Daoy (cell line): ENCODE measurements at regions not wholly inside any gene's neighbourhood (a gene's known extent, or its start where the extent isn't known, plus 50 kb on each side); places are given as distances from the start of the nearest gene placed in this dataset.
"Not testable (repeated sequence)": the region's sequence is repeated elsewhere in the genome, so short reads cannot be mapped to it uniquely, and the experiment has no call there.

Source experiments
- DNase-seq: peaks from one replicate; pipeline ENCODE4 v3.0.0-alpha.2; 2015; ENCODE audit warnings: low read depth

DNA sequence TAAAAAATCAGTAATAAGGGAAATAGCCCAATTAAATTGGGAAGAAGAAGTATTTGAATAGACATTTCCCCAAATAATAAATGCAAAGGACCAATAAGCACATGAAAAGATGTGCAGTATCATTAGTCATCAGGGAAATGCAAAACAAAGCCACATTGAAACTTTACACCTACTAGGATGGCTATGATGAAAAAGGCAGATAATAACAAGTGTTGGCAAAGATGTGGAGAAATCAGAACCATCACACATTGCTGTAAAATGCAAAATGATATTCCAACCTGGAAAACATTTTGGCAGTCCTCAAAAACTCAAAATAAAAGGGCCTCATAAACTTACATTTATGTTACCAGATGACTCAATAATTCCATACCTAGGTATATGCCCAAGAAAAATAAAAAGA lies 131.1 kb upstream of the G2E3 start:
- no peak for DNase-seq

DNA sequence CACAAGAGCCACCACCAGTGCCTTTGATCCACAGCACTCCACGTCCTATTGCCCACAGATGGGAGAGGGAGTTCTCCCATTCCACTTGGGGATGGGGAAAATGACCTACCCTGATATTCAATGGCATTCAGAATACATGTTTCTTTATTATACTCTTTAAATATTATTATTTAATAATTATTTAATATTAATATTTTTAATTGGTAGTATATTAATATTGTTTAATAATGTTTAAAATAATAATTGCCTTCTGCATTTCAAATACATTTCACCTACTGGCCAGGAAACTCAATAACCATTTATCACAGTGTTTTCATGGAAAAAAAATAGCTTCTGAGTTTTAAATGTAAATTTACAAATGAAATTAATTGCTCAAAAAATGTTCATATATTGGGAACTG lies 127.4 kb upstream of the G2E3 start:
- DNase-seq = no peak

DNA sequence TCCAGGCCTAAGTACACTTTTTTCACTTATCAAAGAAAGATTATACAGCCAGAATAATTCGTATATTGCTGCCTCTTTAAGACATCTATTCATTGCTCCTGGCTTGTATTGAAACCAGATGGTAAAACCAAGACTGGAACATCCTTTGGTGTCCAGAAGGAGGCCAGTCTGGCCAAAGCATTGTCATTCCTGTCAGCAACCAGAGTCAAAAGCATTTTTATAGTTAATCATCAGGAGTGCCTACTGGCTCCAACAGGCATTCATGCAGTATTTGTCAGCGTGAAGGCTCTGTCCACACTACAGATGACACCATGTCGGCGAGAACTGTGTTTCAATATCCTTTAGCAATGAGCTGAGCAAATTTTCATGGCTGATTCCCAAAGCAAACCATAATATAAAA lies 118.0 kb upstream of the G2E3 start:
- DNase-seq = no peak

DNA sequence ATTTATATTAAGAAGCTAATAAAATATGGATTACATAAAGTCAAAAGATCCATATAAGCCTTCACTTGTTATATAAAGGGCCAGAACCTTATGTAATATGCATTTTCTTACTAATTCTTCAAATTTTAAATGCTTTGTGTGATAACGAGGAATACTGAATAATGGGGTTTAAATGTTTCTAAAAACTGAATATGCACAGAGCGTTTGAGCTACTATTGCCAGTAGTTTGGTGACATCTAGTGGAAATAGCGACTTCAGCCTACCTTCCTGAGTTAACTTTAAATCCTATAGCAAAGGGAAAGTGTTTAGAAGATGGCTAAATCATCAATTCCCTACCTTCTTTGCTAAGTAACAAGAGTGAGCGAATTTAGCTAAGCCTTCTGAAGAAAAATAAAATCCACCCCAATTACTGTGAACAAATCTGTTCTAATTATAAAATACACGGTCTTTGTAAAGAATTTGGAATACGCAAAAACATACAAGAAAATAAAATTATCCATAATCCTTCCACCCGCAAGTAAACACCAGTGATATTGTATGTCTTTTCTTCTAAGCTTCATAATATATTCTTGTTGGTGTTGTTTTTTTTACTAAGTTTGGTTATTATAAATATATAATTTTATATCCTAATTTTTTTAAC lies 115.5 kb upstream of the G2E3 start:
- DNase-seq = peak; percentile 41

DNA sequence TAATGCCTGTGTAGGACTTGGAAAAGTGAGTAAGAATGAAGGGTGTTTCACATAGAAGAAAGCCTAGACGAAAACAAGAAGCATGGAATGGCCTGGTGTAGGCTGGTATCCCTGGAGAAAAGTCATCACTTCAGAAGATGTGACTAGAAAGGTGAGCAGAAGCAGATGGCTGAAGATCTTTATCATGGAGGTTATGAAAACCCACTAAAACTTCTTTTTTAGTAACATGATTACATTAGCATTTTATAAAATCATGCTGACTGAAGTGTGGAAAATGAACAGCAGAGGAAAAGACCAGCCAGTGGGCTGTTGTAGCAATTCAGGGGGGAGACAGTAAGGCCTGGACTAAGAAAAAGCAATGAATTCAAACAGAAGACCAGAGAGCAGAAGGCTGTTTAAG lies 114.5 kb upstream of the G2E3 start:
- no peak for DNase-seq

DNA sequence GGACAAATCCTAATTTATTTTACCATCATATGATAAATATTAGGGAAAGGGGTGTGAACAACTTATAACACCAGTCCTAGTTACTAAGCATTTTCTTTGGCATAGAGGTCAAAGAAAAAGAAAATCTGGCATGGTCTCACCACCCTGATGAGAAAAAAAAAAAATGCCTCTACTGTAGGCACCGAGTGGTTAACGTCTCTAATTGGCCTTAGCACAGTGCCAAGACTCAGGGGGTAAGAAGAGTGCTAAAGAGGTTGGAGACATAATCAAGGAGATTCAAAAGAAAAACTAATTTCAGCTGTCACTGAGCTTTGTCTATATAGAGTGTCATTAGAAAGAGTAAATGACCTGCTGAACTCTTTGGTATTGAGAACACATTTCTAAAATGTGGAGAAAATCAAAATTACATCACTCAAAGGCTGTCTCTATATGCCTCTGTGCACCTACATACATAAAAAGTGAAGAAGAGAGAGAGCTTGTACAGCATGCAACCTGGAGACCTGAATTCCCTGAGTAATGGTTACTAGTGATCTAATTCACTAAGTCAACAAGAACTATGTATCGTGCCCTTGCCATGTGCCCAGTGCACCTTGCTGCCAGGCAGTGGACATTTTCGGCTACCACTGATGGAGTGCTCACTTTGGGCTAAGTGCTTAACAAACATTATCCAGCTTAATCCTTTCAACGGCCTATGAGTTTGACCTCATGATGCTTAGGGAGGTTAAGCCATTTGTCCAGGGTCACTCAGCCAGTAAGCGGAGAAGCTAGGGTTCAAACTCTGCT lies 113.8 kb upstream of the G2E3 start:
- DNase-seq = no peak

DNA sequence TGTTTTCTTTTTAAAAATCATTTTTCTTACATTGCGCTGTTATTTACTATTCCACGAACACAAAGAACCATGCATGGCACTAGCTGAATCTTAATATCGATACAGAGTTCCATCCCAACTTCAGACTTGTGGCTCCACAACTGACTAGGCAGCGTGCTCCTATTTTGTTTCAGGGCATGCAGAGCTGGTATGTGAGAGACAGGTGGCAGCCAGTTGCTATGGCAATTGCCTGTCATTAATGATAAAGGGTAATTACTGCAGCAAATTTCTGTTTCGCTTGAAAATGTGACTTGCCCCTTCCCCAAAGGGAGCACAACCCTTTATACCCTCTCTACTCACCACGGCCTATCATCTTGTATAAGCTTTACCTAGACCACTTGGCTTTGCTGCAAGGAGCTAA lies 113.1 kb upstream of the G2E3 start:
- DNase-seq = no peak

DNA sequence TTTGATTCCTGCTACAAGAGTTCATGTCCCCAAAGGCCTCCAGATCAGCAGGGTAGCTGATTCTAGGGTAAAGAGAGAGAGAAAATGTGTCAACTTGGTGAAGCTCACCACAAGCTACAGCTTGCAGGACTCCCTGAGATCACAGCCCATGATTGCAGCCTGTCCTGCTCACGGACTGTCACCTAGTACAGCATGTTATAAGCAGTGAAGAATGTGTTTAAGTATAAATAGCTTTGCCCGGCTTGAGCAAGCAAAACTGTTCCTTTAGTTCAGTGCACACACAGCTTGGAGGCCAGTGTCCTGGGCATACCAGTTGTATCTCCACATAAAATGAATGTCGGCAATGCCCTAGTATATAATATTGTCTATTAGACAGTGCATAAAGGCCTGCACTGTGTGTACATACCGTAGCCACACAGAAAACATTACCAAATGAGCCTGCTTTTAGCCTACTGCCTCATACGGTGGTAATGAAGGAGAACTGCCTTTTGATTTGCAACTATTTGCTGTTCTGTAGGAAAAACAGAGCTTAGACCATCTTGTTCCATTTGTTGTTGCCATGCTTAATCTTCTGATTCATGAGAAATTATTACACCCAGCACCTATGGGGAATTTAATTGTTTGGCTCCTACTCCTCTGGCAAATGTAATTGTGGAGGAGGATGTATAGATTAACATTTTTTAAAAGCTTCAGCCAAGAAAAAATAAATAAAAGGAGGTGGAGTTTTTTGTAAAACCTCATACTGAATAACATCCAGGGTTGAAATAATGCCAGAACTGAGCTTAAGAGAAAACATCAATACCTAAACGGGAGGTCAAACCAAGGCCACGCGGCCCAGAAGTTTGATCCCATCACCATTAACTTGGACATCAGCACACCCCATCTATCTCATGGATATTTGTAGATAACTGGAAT lies 108.1 kb upstream of the G2E3 start:
- DNase-seq = no peak

DNA sequence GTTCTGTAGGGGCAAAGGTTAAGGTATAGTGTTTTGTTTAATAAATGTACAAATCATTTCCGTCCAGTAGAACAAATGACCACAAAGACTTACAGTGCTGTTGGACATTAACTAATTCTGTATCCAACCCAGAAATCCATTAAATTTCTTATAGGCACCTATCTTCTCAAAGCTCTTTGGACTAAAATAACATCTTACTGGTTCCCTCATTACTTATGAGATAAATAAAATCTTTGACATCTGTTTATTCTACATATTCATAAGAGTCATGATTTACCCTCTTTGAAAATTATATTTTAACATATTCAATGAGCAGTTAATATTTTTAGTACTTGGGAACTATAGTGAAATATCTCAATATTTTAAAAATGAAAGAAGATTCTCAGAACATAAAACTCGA lies 102.7 kb upstream of the G2E3 start:
- DNase-seq = no peak

DNA sequence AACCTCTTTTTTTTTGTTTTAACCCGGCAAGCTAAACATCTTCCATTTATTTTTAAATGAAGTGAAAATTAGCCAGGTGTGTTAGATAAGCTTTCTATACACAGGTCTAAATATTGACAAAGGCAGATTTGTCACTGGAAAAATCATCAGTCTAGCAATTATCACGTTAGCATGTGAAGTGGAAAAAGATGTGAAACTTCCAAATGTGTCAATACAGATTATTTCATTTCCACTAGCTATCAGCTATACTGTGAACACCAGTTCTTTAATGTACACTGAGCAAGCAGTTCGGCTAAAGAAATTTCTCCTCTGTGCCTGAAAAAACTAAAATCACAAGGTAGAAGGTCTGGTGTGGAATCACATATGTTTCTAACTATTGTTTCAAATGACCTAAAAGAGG lies 96.6 kb upstream of the G2E3 start:
- DNase-seq = no peak

DNA sequence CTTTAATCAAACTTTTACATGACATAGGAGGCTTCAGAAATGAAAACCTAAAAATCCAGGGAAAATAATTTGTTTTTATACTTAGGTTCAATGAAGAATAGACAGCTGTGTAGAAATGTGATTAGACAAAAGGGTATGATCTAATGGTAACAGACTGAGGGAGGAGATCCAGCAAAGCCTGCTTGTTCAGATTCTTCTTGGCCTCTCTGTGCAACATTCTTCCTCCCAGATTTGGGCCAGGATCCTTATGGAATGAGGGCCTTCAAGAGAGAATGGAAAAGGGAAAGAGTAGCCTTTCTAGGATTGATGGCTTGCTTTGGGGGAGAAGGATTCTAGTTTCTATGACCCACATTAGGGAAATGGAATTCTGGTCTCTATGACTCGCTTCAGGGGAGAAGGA lies 94.5 kb upstream of the G2E3 start:
- no peak for DNase-seq

DNA sequence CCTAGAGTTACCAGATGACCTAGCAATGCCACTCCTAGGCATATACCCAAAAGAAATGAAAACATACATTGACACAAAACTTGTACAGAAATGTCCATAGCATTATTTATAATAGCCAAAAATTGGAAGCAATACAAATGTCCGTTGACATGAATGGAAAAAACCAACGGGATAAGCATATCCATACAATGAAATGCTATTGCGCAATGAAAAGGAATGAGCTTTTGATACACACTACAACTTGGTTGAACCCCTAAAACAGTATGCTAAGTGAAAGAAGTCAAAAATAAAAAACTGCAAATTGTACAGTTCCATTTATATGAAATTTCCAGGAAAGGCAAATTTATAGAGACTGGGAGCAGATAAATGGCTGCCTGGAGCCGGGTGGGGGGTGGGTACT lies 90.6 kb upstream of the G2E3 start:
- no peak for DNase-seq

DNA sequence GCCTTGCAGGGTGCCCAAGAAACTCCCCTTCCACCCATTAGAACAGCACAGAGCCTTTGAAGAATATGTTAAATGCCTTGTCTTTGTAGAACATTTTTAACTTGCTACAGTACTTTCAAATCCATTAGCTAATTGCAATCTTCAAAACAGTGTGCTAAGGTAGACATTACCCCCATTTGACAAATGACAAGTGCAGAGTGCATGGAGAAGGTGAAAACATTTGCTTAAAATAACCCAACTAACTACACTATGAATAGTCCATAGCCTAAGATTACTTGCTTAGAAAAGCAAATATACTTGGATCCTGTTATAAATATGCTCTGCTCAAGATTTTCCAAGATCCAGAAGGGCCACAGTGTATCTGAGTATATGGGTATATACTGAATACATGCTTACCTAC lies 87.0 kb upstream of the G2E3 start:
- no peak for DNase-seq

DNA sequence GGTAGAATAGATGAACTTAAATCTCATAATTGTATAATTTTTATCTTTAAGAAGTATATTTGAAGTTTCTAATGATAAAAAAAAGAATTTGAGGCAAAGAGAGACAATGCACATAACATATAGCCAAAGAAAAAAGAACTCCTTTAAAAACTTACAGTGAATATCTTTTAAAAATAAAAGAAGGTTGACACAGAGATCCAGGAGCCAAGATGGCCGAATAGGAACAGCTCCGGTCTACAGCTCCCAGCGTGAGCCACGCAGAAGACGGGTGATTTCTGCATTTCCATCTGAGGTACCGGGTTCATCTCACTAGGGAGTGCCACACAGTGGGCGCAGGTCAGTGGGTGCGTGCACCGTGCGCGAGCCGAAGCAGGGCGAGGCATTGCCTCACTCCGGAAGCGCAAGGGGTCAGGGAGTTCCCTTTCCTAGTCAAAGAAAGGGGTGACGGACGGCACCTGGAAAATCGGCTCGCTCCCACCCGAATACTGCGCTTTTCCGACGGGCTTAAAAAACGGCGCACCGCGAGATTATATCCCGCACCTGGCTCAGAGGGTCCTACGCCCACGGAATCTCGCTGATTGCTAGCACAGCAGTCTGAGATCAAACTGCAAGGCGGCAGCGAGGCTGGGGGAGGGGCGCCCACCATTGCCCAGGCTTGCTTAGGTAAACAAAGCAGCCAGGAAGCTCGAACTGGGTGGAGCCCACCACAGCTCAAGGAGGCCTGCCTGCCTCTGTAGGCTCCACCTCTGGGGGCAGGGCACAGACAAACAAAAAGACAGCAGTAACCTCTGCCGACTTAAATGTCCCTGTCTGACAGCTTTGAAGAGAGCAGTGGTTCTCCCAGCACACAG lies 84.9 kb upstream of the G2E3 start:
- not testable (repeated sequence) for DNase-seq

DNA sequence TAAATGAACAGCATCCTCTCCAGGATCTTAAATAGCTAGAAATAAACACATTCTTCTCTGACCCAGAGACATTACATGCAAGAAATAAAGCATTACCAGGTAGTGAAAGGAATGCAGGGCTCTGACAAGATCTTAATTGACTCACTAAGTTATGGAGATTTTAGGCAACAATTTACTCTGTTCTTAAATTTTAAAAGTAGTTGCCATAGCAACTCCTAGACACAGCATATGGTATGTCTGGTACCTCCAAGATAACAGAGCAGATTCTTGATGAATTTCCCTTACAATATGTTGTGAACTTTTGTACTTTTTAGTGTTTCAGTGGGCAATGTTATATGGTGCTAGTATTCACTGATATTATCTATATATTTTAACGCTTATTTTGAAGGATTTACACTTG lies 76.7 kb upstream of the G2E3 start:
- DNase-seq = no peak

DNA sequence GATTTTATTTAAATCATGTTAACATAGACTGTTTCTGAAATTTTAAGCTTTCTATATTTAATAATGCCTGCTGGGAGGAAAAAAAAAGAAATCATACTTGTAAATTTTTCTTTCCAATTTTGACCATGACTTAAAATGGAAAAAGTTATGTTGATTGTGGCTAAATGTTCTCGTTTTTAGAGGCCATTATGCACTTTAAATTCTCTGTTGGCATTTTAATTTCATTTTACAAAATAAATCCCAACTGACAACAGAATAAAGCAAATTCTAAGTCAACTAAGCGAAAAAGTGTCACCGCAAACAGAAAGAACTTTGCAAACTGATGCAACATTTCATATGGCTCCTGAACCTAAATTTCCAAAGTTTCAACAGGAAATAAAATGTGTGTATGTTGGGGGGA lies 74.8 kb upstream of the G2E3 start:
- DNase-seq = no peak

DNA sequence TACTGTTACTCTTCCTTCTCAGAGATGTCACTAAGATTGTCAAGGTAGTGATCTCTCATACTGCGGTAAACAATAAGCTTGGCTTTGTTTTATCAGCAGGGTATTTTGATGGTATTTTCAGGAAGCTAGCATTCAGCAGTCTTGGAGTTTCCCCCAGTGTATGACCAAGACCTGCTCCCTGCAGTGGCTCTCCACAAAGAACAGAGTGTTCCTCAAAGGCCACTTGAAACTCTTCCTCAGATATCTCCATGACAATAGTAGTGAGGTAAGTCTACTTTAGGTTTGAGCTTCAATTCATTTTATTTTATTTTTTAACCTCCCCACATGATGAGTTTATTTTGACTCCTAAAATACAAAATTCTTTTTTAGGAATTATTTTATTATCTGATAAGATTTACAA lies 74.0 kb upstream of the G2E3 start:
- DNase-seq = no peak

DNA sequence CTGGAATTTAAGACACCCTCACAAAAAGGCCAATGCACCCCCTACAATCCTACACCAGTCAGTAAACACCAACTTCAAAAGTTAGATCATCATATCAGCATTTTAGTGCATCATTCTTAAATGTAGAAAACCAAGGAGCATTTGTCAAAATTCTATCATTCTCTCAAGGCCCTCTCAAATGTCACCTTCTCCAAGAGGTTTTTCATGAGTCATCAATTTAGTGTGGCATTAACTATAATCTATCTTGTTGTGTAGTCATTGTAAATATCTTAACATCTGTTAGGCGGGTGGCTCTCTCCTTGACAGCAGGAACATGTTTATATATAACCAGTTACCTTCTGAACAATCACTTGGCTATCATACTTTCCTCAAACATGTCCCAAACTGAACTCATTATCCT lies 62.1 kb upstream of the G2E3 start:
- no peak for DNase-seq

DNA sequence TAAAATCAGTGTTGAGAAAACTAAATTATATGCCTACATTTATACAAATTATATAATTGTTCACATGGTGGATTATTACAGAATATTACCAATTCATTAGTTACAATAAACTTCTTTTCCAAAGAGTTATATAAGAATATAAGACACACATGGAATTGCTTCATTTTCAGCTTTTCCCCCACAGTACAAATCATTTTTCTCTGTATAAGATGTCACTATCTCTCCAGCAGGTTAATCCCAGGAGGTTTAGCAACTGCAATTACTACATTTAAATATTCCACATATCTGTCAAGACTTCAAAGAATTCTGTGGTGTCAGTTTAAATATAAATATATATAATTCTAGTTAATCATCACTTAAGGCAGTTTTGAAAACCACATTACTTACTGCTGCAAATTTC lies 59.6 kb upstream of the G2E3 start:
- DNase-seq = no peak

DNA sequence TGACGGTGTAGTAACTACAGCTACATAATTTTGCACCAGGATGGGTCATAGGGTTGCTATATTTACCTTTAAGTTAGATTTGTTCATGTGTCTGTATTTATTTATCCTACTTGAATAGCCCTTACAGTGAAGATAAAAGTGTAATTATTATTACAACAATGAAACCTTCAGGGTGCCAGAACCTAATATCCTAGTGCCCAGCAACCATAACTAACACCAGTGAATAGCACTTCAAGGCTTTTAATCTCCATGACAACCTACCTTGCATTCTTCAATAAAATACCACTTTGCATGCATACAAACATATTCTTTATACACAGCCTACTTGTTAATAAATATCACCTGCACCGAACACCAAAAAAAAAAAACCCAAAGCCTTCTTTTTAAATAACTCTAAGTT lies 58.7 kb upstream of the G2E3 start:
- no peak for DNase-seq

DNA sequence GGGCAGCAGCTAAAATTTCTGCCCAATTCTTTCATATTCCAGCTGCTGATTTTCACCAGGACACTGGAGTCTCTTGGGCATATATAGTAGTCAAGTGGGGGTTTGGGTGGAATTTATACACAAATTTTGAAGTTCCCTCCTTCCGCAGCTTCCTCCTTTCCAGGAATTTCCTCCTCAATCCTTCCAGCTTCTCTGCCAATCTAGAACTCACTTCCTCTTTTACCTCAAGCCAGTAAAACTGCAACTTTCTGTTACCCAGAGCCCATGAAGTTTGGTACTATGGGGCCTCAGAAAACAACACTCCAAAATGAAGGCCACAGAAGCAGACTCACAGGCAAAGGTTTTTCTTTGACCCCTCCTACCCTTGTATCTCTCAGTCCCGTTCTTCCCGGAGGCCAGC lies 51.7 kb upstream of the G2E3 start:
- DNase-seq = no peak
